Naive thymus-derived CD8-positive, alpha-beta T cell (primary cell): ENCODE measurements at regions not wholly inside any gene's neighbourhood (a gene's known extent, or its start where the extent isn't known, plus 50 kb on each side); places are given as distances from the start of the nearest gene placed in this dataset.

Source experiments
- ATAC-seq, 2 donors: fragments of 150-1000 bp; cut with Tn5 transposase in 1 of 2; sonication (Bioruptor Pico), chemical (Tn5 transposase) in 1 of 2; 1 replicate in 1 of 2; 2 replicates in 1 of 2; pipeline ENCODE4 v1.10.0; 2021; ENCODE audit warnings: mild to moderate bottlenecking in 2 of 2, moderate library complexity in 2 of 2
- POLR2A ChIA-PET: fragments of 350-600 bp; sonication (Branson Sonifier 250); formaldehyde crosslinking; loops from one replicate; lab custom pipeline; 2021; ENCODE audit warnings: antibody characterized with exemption; lab: Charles Lee
- DNase-seq, 10 donors: peaks; one replicate each; pipeline versions ENCODE4 v3.0.0 to v3.0.0-alpha.2; 2020 to 2022
- H3K27ac Mint-ChIP-seq, 10 donors: one replicate each; pipeline ENCODE4 v1.8.0; 2020 to 2022; ENCODE audit warnings: mild to moderate bottlenecking in 10 of 10, mixed read lengths in 10 of 10, moderate library complexity in 4 of 10, inconsistent platforms in 1 of 10
- H3K27me3 Mint-ChIP-seq, 5 donors: one replicate each; pipeline ENCODE4 v1.8.0; 2021 to 2022; ENCODE audit warnings: mixed read lengths in 5 of 5
- H3K36me3 Mint-ChIP-seq, 3 donors: one replicate each; pipeline ENCODE4 v1.8.0; 2020 to 2022; ENCODE audit warnings: mixed read lengths in 3 of 3, mild to moderate bottlenecking in 2 of 3, inconsistent platforms in 1 of 3
- H3K4me1 Mint-ChIP-seq, 4 donors: one replicate each; pipeline ENCODE4 v1.8.0; 2021 to 2022; ENCODE audit warnings: mixed read lengths in 4 of 4
- H3K4me3 Mint-ChIP-seq, 10 donors: one replicate each; pipeline ENCODE4 v1.8.0; 2020 to 2022; ENCODE audit warnings: mild to moderate bottlenecking in 10 of 10, mixed read lengths in 10 of 10, moderate library complexity in 6 of 10, inconsistent platforms in 1 of 10
- H3K9me3 Mint-ChIP-seq, 9 donors: one replicate each; pipeline ENCODE4 v1.8.0; 2020 to 2022; ENCODE audit warnings: mixed read lengths in 9 of 9, mild to moderate bottlenecking in 3 of 9, inconsistent platforms in 1 of 9, moderate library complexity in 1 of 9

GRCh38 chr3:156760333-156760732 lies 65.8 kb upstream of the LEKR1 start:
- H3K27me3 Mint-ChIP-seq, result peaks cover 0 to 2% (median 0%) of the 10 kb centered on the region in 5 donors
- H3K9me3 Mint-ChIP-seq, result peaks cover 0 to 4% (median 0%) of the 10 kb centered on the region in 9 donors
- H3K4me3 Mint-ChIP-seq, result no peak overlapping the region
- H3K4me1 Mint-ChIP-seq, result no peaks in the 10 kb centered on the region
- peak overlapping the region in 1 of 10 donors; percentile 5 for H3K27ac Mint-ChIP-seq
- no peaks in the 10 kb centered on the region for H3K36me3 Mint-ChIP-seq
- POLR2A ChIA-PET, result no interaction called here
- DNase-seq (no peak), ATAC-seq (no peak)

GRCh38 chr3:156761007-156761406 lies 65.1 kb upstream of the LEKR1 start:
- no peak for ATAC-seq
- Mint-ChIP-seq H3K4me1 (no peaks in the 10 kb centered on the region), H3K36me3 (no peaks in the 10 kb centered on the region), H3K9me3 (peaks cover 0 to 4% (median 0%) of the 10 kb centered on the region in 9 donors), H3K27me3 (no peaks in the 10 kb centered on the region), H3K27ac (no peak overlapping the region), H3K4me3 (no peak overlapping the region)
- POLR2A ChIA-PET, result no interaction called here
- no peak for DNase-seq

- H3K27ac Mint-ChIP-seq, result no peak overlapping the region
- DNase-seq (no peak), ATAC-seq (no peak)
- POLR2A ChIA-PET, result no interaction called here
- no peaks in the 10 kb centered on the region for H3K36me3 Mint-ChIP-seq
- no peaks in the 10 kb centered on the region for H3K27me3 Mint-ChIP-seq
- H3K4me3 Mint-ChIP-seq, result no peak overlapping the region
- H3K9me3 Mint-ChIP-seq, result peaks cover 0 to 4% (median 0%) of the 10 kb centered on the region in 9 donors
- no peaks in the 10 kb centered on the region for H3K4me1 Mint-ChIP-seq
Measured at GRCh38 chr3:156761713-156762451, 64.3 kb upstream of the LEKR1 start.

- H3K4me1 Mint-ChIP-seq, result no peaks in the 10 kb centered on the region
- no peak overlapping the region for H3K4me3 Mint-ChIP-seq
- H3K27ac Mint-ChIP-seq, result no peak overlapping the region
- H3K36me3 Mint-ChIP-seq, result no peaks in the 10 kb centered on the region
- H3K9me3 Mint-ChIP-seq, result peaks cover 0 to 4% (median 0%) of the 10 kb centered on the region in 9 donors
- POLR2A ChIA-PET, result no interaction called here
- H3K27me3 Mint-ChIP-seq, result no peaks in the 10 kb centered on the region
- ATAC-seq (no peak), DNase-seq (no peak)
Measured at GRCh38 chr3:156762631-156763185, 63.4 kb upstream of the LEKR1 start.

GRCh38 chr3:156763386-156763785 lies 62.8 kb upstream of the LEKR1 start:
- no peak for ATAC-seq
- Mint-ChIP-seq H3K36me3 (no peaks in the 10 kb centered on the region), H3K4me1 (no peaks in the 10 kb centered on the region), H3K9me3 (no peaks in the 10 kb centered on the region), H3K4me3 (no peak overlapping the region), H3K27ac (peak overlapping the region in 1 of 10 donors; percentile 9), H3K27me3 (no peaks in the 10 kb centered on the region)
- POLR2A ChIA-PET, result no interaction called here
- no peak for DNase-seq

- no peaks in the 10 kb centered on the region for H3K4me1 Mint-ChIP-seq
- no peaks in the 10 kb centered on the region for H3K36me3 Mint-ChIP-seq
- ATAC-seq (no peak), DNase-seq (no peak)
- H3K4me3 Mint-ChIP-seq, result no peak overlapping the region
- H3K27me3 Mint-ChIP-seq, result no peaks in the 10 kb centered on the region
- no peak overlapping the region for H3K27ac Mint-ChIP-seq
- POLR2A ChIA-PET, result no interaction called here
- no peaks in the 10 kb centered on the region for H3K9me3 Mint-ChIP-seq
Measured at GRCh38 chr3:156763931-156764720, 62.0 kb upstream of the LEKR1 start.

- DNase-seq, result no peak
- Mint-ChIP-seq H3K27ac (no peak overlapping the region), H3K4me3 (no peak overlapping the region), H3K36me3 (no peaks in the 10 kb centered on the region), H3K4me1 (no peaks in the 10 kb centered on the region), H3K27me3 (no peaks in the 10 kb centered on the region), H3K9me3 (no peaks in the 10 kb centered on the region)
- ATAC-seq, result no peak
- POLR2A ChIA-PET, result no interaction called here
Measured at GRCh38 chr3:156764751-156765150, 61.4 kb upstream of the LEKR1 start.

- Mint-ChIP-seq H3K9me3 (no peaks in the 10 kb centered on the region), H3K4me3 (no peak overlapping the region), H3K27me3 (peaks cover 0 to 10% (median 0%) of the 10 kb centered on the region in 5 donors), H3K27ac (no peak overlapping the region), H3K4me1 (no peaks in the 10 kb centered on the region), H3K36me3 (peaks cover 0 to 2% (median 0%) of the 10 kb centered on the region in 3 donors)
- DNase-seq, result no peak
- POLR2A ChIA-PET, result no interaction called here
- no peak for ATAC-seq
Measured at GRCh38 chr3:156768390-156768789, 57.8 kb upstream of the LEKR1 start.

GRCh38 chr3:156769721-156770654 lies 56.2 kb upstream of the LEKR1 start:
- Mint-ChIP-seq H3K4me1 (no peaks in the 10 kb centered on the region), H3K27ac (no peak overlapping the region), H3K4me3 (no peak overlapping the region), H3K9me3 (no peaks in the 10 kb centered on the region), H3K36me3 (peaks cover 0 to 2% (median 0%) of the 10 kb centered on the region in 3 donors), H3K27me3 (peaks cover 0 to 13% (median 2%) of the 10 kb centered on the region in 5 donors)
- POLR2A ChIA-PET, result no interaction called here
- ATAC-seq, result no peak
- DNase-seq, result no peak

- POLR2A ChIA-PET, result no interaction called here
- no peak for ATAC-seq
Measured at GRCh38 chr3:156770699-156771414, 55.3 kb upstream of the LEKR1 start.

GRCh38 chr3:156772588-156773206 lies 53.5 kb upstream of the LEKR1 start:
- ATAC-seq (no peak), DNase-seq (no peak)
- Mint-ChIP-seq H3K27ac (no peak overlapping the region), H3K4me3 (no peak overlapping the region), H3K4me1 (peaks cover 0 to 6% (median 0%) of the 10 kb centered on the region in 4 donors), H3K27me3 (peaks cover 0 to 17% (median 3%) of the 10 kb centered on the region in 5 donors), H3K36me3 (peaks cover 0 to 2% (median 0%) of the 10 kb centered on the region in 3 donors), H3K9me3 (no peaks in the 10 kb centered on the region)
- POLR2A ChIA-PET, result no interaction called here

More at GRCh38 chr3:156770699-156771414, 55.3 kb upstream of the LEKR1 start:
- Mint-ChIP-seq H3K27me3 (peaks cover 0 to 13% (median 2%) of the 10 kb centered on the region in 5 donors), H3K9me3 (no peaks in the 10 kb centered on the region), H3K27ac (no peak overlapping the region), H3K4me1 (no peaks in the 10 kb centered on the region), H3K4me3 (no peak overlapping the region), H3K36me3 (peaks cover 0 to 2% (median 0%) of the 10 kb centered on the region in 3 donors)
- DNase-seq, result no peak
